ENCODE measurements at regions not wholly inside any gene's neighbourhood (a gene's known extent, or its start where the extent isn't known, plus 50 kb on each side); places are given as distances from the start of the nearest gene placed in this dataset.

DNA sequence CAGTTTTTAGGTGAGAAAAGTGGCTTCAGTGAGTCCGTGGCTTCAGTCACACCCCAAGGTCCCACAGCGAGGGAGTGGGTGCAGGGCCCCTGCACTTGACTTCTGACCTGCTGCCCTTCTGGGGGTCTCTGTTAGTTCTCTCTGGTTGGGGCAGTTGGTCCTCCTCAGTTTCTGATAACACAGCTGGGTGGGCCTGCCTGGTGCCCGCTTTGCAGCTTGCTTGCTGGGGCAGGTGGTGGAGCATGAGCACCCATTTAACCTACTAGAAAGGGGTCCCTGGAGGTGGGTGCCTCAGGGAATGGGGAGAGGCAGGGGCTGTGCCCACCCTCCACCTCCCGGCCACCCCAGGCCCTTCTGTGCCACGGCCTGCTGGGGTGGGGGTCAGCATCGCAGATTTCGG, 83.2 kb downstream of the ASB1 start:
- in situ Hi-C loops (cut with MboI; ENCODE audit: low sequenced_read_pairs in 4 of 4) (no loop called here), intact Hi-C loops (cut with DNase I; ENCODE audit: low total_unique reads) (no loop called here)
- no peak for DNase-seq
- H3K4me1 ChIP-seq, result no peaks in the 10 kb centered on the region
- H3K9me3 ChIP-seq, result no peaks in the 10 kb centered on the region
- peaks cover 0 to 8% (median 0%) of the 10 kb centered on the region in 3 donors for H3K27me3 ChIP-seq
- no peak overlapping the region for H3K27ac ChIP-seq
- TF ChIP-seq POLR2A (IDR thresholded peaks at IDR 0.05), result no peak
- TF ChIP-seq, protein P1, sequence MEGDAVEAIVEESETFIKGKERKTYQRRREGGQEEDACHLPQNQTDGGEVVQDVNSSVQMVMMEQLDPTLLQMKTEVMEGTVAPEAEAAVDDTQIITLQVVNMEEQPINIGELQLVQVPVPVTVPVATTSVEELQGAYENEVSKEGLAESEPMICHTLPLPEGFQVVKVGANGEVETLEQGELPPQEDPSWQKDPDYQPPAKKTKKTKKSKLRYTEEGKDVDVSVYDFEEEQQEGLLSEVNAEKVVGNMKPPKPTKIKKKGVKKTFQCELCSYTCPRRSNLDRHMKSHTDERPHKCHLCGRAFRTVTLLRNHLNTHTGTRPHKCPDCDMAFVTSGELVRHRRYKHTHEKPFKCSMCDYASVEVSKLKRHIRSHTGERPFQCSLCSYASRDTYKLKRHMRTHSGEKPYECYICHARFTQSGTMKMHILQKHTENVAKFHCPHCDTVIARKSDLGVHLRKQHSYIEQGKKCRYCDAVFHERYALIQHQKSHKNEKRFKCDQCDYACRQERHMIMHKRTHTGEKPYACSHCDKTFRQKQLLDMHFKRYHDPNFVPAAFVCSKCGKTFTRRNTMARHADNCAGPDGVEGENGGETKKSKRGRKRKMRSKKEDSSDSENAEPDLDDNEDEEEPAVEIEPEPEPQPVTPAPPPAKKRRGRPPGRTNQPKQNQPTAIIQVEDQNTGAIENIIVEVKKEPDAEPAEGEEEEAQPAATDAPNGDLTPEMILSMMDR (IDR thresholded peaks at IDR 0.05 in 4 of 5, conservative IDR thresholded peaks at IDR 0.05 in 1 of 5), result no peak
- no peak overlapping the region for H3K4me3 ChIP-seq
- H3K36me3 ChIP-seq, result no peaks in the 10 kb centered on the region
- no peak for ATAC-seq

DNA sequence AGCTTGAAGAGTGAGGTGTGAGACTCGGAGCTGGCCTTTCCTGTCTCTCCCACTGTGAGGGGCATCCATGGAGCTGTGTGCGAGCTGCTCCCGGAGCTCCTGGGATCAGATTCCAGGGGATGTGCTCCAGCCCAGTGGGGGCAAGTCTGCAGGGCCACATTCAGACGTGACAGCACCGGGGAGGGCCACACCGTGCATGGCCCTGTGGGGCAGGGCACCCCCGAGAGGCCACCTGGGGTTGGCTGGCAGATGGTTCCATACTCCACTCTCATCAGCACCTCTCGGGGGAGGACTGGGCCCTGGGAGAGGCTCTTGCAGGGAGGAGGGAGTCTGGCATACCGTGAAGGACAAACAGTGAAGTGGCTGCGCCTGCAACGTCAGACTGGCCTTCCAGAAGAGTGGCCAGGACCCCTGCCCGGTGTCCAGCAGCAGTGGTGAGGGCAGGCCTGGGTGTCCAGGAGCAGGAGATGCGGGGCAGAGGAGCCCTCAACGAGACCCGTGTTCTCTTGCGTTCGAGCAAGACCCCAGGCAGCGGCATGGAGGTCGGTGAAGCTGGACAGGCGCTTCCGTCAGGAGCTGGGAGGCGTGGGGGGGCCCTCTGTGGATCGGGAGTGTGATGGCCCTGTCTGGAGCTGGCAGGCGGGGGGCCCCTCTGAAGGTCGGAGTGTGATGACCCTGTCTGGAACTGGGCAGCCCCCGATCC, 84.3 kb downstream of the ASB1 start:
- intact Hi-C loops (cut with DNase I; ENCODE audit: low total_unique reads) (no loop called here), in situ Hi-C loops (cut with MboI; ENCODE audit: low sequenced_read_pairs in 4 of 4) (no loop called here)
- Histone ChIP-seq H3K4me1 (no peaks in the 10 kb centered on the region), H3K27me3 (peaks cover 0 to 8% (median 0%) of the 10 kb centered on the region in 3 donors), H3K9me3 (no peaks in the 10 kb centered on the region), H3K36me3 (no peaks in the 10 kb centered on the region), H3K27ac (no peak overlapping the region), H3K4me3 (no peak overlapping the region)
- no peak for DNase-seq
- ATAC-seq, result no peak
- TF ChIP-seq, protein P1 (IDR thresholded peaks at IDR 0.05 in 4 of 5, conservative IDR thresholded peaks at IDR 0.05 in 1 of 5), result no peak
- no peak for TF ChIP-seq POLR2A (IDR thresholded peaks at IDR 0.05)

DNA sequence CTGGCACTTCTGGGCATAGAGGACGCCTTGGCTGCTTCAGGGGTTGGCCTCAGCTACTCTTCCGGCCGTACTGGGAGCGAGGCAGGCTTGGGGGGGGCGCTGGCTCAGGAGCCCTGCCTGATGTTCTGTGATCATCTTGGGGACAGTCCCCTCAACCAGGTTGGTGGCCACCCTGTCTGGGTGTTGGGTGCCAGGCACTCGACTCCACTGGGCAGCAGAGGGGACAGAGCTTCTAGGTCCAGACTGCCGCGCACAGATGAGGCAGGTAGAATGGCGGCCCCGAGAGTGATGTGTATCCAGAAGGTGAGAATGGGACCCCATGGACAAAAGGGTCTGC, 84.9 kb downstream of the ASB1 start:
- in situ Hi-C loops (cut with MboI; ENCODE audit: low sequenced_read_pairs in 4 of 4) (no loop called here), intact Hi-C loops (cut with DNase I; ENCODE audit: low total_unique reads) (no loop called here)
- TF ChIP-seq, protein P1 (IDR thresholded peaks at IDR 0.05 in 4 of 5, conservative IDR thresholded peaks at IDR 0.05 in 1 of 5), result no peak
- no peak for TF ChIP-seq POLR2A (IDR thresholded peaks at IDR 0.05)
- H3K9me3 ChIP-seq, result no peaks in the 10 kb centered on the region
- no peak for DNase-seq
- no peaks in the 10 kb centered on the region for H3K36me3 ChIP-seq
- no peak overlapping the region for H3K4me3 ChIP-seq
- no peak for ATAC-seq
- peaks cover 0 to 6% (median 0%) of the 10 kb centered on the region in 3 donors for H3K27me3 ChIP-seq
- H3K4me1 ChIP-seq, result no peaks in the 10 kb centered on the region
- H3K27ac ChIP-seq, result no peak overlapping the region

DNA sequence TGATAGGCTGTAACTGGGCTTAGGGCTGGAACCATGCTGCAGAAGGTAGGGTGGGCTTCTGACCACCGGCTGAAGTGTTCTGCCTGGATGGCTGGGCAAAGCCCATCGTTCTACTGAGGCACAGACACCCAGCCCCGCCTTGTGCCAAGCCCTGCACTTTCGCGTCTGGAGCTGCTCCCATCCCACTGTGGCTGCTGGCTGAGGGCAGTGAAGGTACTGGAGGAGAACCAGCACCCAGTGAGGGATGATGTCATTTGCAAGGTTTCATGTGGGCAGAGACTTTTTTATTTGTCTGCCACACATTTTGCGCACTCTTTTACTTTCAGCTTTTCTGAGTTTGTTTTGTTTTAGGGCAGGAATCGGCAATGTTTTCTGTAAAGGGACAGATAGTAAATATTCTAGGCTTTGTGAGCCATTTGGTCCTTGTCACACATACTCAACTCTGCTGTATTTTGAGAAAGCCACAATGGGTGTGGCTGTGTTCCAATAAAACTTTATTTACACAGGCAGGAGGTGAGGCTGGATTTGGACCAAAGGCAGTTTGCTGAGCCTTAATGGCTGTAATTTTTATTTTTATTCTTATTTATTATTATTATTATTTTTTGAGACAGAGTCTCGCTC, 85.6 kb downstream of the ASB1 start:
- H3K9me3 ChIP-seq, result peaks cover 0 to 4% (median 0%) of the 10 kb centered on the region in 3 donors
- intact Hi-C loops (cut with DNase I; ENCODE audit: low total_unique reads), result no loop called here
- no peak for ATAC-seq
- peaks cover 0 to 6% (median 0%) of the 10 kb centered on the region in 3 donors for H3K27me3 ChIP-seq
- no peaks in the 10 kb centered on the region for H3K4me1 ChIP-seq
- in situ Hi-C loops (cut with MboI; ENCODE audit: low sequenced_read_pairs in 4 of 4), result no loop called here
- TF ChIP-seq, protein P1 (IDR thresholded peaks at IDR 0.05 in 4 of 5, conservative IDR thresholded peaks at IDR 0.05 in 1 of 5), result no peak
- no peak for DNase-seq
- no peaks in the 10 kb centered on the region for H3K36me3 ChIP-seq
- no peak overlapping the region for H3K4me3 ChIP-seq
- H3K27ac ChIP-seq, result no peak overlapping the region
